HL-60 (cell line): ENCODE measurements at regions not wholly inside any gene's neighbourhood (a gene's known extent, or its start where the extent isn't known, plus 50 kb on each side); places are given as distances from the start of the nearest gene placed in this dataset.

Experiments used
- DNase-seq, 2 experiments: peaks; one replicate each; pipeline ENCODE4 v3.0.0-alpha.2; 2010 to 2020; ENCODE audit warnings: low read depth in 1 of 2, low spot score in 1 of 2
- H3K27ac ChIP-seq: fragments of 250-450 bp; sonication (Bioruptor Pico); replicated peaks from 2 replicates; pipeline ENCODE4 v1.5.1; 2020; ENCODE audit warnings: mild to moderate bottlenecking, moderate library complexity
- H3K27me3 ChIP-seq: fragments of 250-450 bp; sonication (Bioruptor Pico); 2 replicates; pipeline ENCODE4 v1.5.1; 2021; ENCODE audit warnings: mild to moderate bottlenecking, moderate library complexity; ENCODE audit not compliant: insufficient read depth, poor library complexity, severe bottlenecking
- H3K4me3 ChIP-seq: replicated peaks from 2 replicates; pipeline ENCODE4 v1.5.1; 2011; ENCODE audit warnings: mild to moderate bottlenecking, control low read depth, low read length; ENCODE audit not compliant: insufficient read depth
- CTCF ChIP-seq: IDR thresholded peaks from one replicate; pipeline ENCODE4 v1.5.1; 2011; ENCODE audit warnings: low read length, control low read depth, inconsistent platforms; ENCODE audit not compliant: insufficient read depth
- GABPA ChIP-seq: IDR thresholded peaks from 2 replicates; pipeline ENCODE4 v1.6.1; 2012; ENCODE audit warnings: low read depth
- POLR2AphosphoS5 ChIP-seq: IDR thresholded peaks from 2 replicates; pipeline ENCODE4 v1.6.1; 2012; ENCODE audit warnings: low read depth
- REST ChIP-seq: IDR thresholded peaks from 2 replicates; pipeline ENCODE4 v1.6.1; 2012; ENCODE audit warnings: low read depth; ENCODE audit not compliant: insufficient replicate concordance
- SPI1 ChIP-seq: IDR thresholded peaks from 2 replicates; pipeline ENCODE4 v1.6.1; 2012; ENCODE audit warnings: low read depth, mild to moderate bottlenecking, borderline replicate concordance

GRCh38 chr4:56757821-56758411 lies 63.6 kb downstream of the SPINK2 start:
- peak in 1 of 2 experiments; percentile 48 for DNase-seq
- H3K4me3 ChIP-seq = no peak overlapping the region
- no peaks in the 10 kb centered on the region for H3K27me3 ChIP-seq
- TF ChIP-seq GABPA = no peak
- no peak overlapping the region for H3K27ac ChIP-seq

- H3K27ac ChIP-seq = no peak overlapping the region
- DNase-seq = no peak
- H3K4me3 ChIP-seq = no peak overlapping the region
- TF ChIP-seq REST = no peak
- TF ChIP-seq SPI1 = no peak
- no peak for TF ChIP-seq POLR2AphosphoS5
- no peak for TF ChIP-seq GABPA
- no peak for TF ChIP-seq CTCF
- no peaks in the 10 kb centered on the region for H3K27me3 ChIP-seq
These were observed 64.2 kb downstream of the SPINK2 start for GRCh38 chr4:56757261-56757746.

- Histone ChIP-seq H3K27ac (no peak overlapping the region), H3K27me3 (no peaks in the 10 kb centered on the region), H3K4me3 (no peak overlapping the region)
- TF ChIP-seq REST (no peak), SPI1 (no peak), GABPA (no peak), POLR2AphosphoS5 (no peak), CTCF (no peak)
- DNase-seq = no peak
These were observed 65.6 kb downstream of the SPINK2 start for GRCh38 chr4:56755901-56756300.

GRCh38 chr4:56752985-56753384 lies 68.5 kb downstream of the SPINK2 start:
- DNase-seq = no peak
- no peak overlapping the region for H3K4me3 ChIP-seq
- H3K27ac ChIP-seq = no peak overlapping the region
- no peaks in the 10 kb centered on the region for H3K27me3 ChIP-seq
- no peak for TF ChIP-seq POLR2AphosphoS5
- TF ChIP-seq CTCF = no peak
- no peak for TF ChIP-seq REST
- no peak for TF ChIP-seq GABPA
- TF ChIP-seq SPI1 = no peak
